ENCODE measurements at regions not wholly inside any gene's neighbourhood (a gene's known extent, or its start where the extent isn't known, plus 50 kb on each side); places are given as distances from the start of the nearest gene placed in this dataset.

- H3K36me3 ChIP-seq (ENCODE audit: control insufficient read depth, insufficient read depth, low read length): no peaks in the 10 kb centered on the region
- H3K27ac ChIP-seq (ENCODE audit: low read depth, low read length): no peak overlapping the region
- peaks cover 10% of the 10 kb centered on the region; the same call in 1 of the 2 replicates for H3K4me1 ChIP-seq (ENCODE audit: control insufficient read depth, insufficient read depth, low read length)
- no peak overlapping the region for H3K4me3 ChIP-seq (ENCODE audit: low read depth, low read length)
- H3K27me3 ChIP-seq (ENCODE audit: control insufficient read depth, insufficient read depth, low read length): no peaks in the 10 kb centered on the region
- no peaks in the 10 kb centered on the region for H3K9me3 ChIP-seq (ENCODE audit: control insufficient read depth, insufficient read depth, low read length)
- no peak overlapping the region for H3K9ac ChIP-seq (ENCODE audit: low read depth, low read length)
These were observed 167.2 kb downstream of the C9orf152 start for GRCh38 chr9:110040788-110041187.

- Histone ChIP-seq H3K9me3 (ENCODE audit: control insufficient read depth, insufficient read depth, low read length) (no peaks in the 10 kb centered on the region), H3K36me3 (ENCODE audit: control insufficient read depth, insufficient read depth, low read length) (no peaks in the 10 kb centered on the region), H3K27me3 (ENCODE audit: control insufficient read depth, insufficient read depth, low read length) (no peaks in the 10 kb centered on the region), H3K4me1 (ENCODE audit: control insufficient read depth, insufficient read depth, low read length) (peaks cover 16% of the 10 kb centered on the region; the same call in 1 of the 2 replicates), H3K9ac (ENCODE audit: low read depth, low read length) (no peak overlapping the region), H3K27ac (ENCODE audit: low read depth, low read length) (no peak overlapping the region), H3K4me3 (ENCODE audit: low read depth, low read length) (no peak overlapping the region)
These were observed 166.5 kb downstream of the C9orf152 start for GRCh38 chr9:110041452-110041851.

DNA sequence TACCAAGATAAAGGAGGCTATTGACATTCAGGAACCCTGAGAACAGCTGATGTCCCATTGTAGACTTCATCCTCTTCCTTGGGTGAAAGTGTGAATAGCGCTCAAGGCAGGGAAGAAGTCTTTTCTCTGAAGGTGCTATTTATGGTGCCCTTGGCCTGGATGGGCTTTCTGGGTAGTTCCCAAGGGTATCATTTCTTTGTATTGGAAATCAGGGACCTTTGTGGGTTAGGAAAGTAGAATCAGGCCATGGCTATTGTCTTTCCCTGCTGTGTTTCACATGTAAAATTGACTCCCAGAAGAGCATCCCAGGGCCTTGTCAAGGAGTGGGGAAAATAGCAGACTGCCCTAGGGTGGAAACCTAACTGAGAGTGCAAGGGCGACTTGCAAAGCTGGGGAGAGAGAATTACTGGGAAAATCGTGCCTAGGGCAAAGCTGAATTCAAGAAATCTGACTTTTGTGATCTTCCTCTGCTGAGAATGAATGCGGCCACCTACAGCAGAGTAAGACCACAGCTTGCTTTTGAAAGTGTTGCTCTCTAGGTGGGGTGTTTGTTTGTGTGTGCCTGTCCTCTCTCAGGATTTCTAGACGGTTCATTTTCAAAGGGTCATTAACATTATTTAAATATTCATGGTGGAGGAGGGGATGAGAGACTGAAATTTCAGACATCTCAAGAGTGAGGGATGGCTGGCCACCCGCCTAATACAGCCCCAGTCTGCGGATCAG is 160.6 kb downstream of the C9orf152 start:
- Histone ChIP-seq H3K4me3 (ENCODE audit: low read depth, low read length) (peak overlapping the region; percentile 74), H3K4me1 (ENCODE audit: control insufficient read depth, insufficient read depth, low read length) (peaks cover 36% of the 10 kb centered on the region), H3K9me3 (ENCODE audit: control insufficient read depth, insufficient read depth, low read length) (no peaks in the 10 kb centered on the region), H3K9ac (ENCODE audit: low read depth, low read length) (peak overlapping the region; percentile 68), H3K36me3 (ENCODE audit: control insufficient read depth, insufficient read depth, low read length) (no peaks in the 10 kb centered on the region), H3K27me3 (ENCODE audit: control insufficient read depth, insufficient read depth, low read length) (peaks cover 16% of the 10 kb centered on the region), H3K27ac (ENCODE audit: low read depth, low read length) (peak overlapping the region; percentile 96)

DNA sequence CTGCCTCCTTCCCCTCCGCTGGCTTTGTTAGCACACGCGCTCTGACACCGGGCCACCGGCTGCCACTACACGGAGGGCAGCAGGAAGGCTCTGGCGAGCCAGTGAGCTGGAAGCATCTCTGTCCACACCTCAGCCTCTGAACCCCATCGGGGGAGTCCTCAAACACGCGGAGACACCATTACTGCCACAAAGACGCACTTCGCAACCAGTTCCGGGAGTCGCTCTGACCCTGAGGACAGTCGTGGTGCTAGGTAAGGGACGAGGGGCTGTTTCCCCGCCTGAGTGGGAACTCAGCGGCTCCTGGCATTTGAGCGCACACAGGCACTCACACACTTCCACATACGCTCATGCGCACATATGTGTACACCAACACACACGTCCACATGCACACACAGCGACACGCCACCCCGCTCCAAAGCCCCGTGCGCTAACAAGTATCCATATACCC is 160.0 kb downstream of the C9orf152 start:
- H3K27me3 ChIP-seq (ENCODE audit: control insufficient read depth, insufficient read depth, low read length): peaks cover 16% of the 10 kb centered on the region
- H3K4me3 ChIP-seq (ENCODE audit: low read depth, low read length): peak overlapping the region; percentile 74
- H3K9me3 ChIP-seq (ENCODE audit: control insufficient read depth, insufficient read depth, low read length): no peaks in the 10 kb centered on the region
- peaks cover 36% of the 10 kb centered on the region for H3K4me1 ChIP-seq (ENCODE audit: control insufficient read depth, insufficient read depth, low read length)
- no peaks in the 10 kb centered on the region for H3K36me3 ChIP-seq (ENCODE audit: control insufficient read depth, insufficient read depth, low read length)
- H3K27ac ChIP-seq (ENCODE audit: low read depth, low read length): peak overlapping the region; percentile 96
- peak overlapping the region; percentile 68 for H3K9ac ChIP-seq (ENCODE audit: low read depth, low read length)

GRCh38 chr9:110048403-110048975 is 159.5 kb downstream of the C9orf152 start:
- peak overlapping the region; percentile 74 for H3K4me3 ChIP-seq (ENCODE audit: low read depth, low read length)

GRCh38 chr9:110048976-110049698 is 158.8 kb downstream of the C9orf152 start:
- H3K4me1 ChIP-seq (ENCODE audit: control insufficient read depth, insufficient read depth, low read length): peaks cover 36% of the 10 kb centered on the region
- peaks cover 16% of the 10 kb centered on the region for H3K27me3 ChIP-seq (ENCODE audit: control insufficient read depth, insufficient read depth, low read length)
- no peaks in the 10 kb centered on the region for H3K9me3 ChIP-seq (ENCODE audit: control insufficient read depth, insufficient read depth, low read length)
- peak overlapping the region; percentile 69 for H3K9ac ChIP-seq (ENCODE audit: low read depth, low read length)
- peak overlapping the region; percentile 74 for H3K4me3 ChIP-seq (ENCODE audit: low read depth, low read length)
- H3K27ac ChIP-seq (ENCODE audit: low read depth, low read length): peak overlapping the region; percentile 17
- no peaks in the 10 kb centered on the region for H3K36me3 ChIP-seq (ENCODE audit: control insufficient read depth, insufficient read depth, low read length)

More at GRCh38 chr9:110048403-110048975, 159.5 kb downstream of the C9orf152 start:
- Histone ChIP-seq H3K9ac (ENCODE audit: low read depth, low read length) (peak overlapping the region; percentile 69), H3K4me1 (ENCODE audit: control insufficient read depth, insufficient read depth, low read length) (peaks cover 36% of the 10 kb centered on the region), H3K27ac (ENCODE audit: low read depth, low read length) (peak overlapping the region; percentile 96), H3K27me3 (ENCODE audit: control insufficient read depth, insufficient read depth, low read length) (peaks cover 16% of the 10 kb centered on the region), H3K36me3 (ENCODE audit: control insufficient read depth, insufficient read depth, low read length) (no peaks in the 10 kb centered on the region), H3K9me3 (ENCODE audit: control insufficient read depth, insufficient read depth, low read length) (no peaks in the 10 kb centered on the region)

- Histone ChIP-seq H3K9me3 (ENCODE audit: control insufficient read depth, insufficient read depth, low read length) (no peaks in the 10 kb centered on the region), H3K27ac (ENCODE audit: low read depth, low read length) (peak overlapping the region; percentile 17), H3K36me3 (ENCODE audit: control insufficient read depth, insufficient read depth, low read length) (no peaks in the 10 kb centered on the region), H3K27me3 (ENCODE audit: control insufficient read depth, insufficient read depth, low read length) (peaks cover 16% of the 10 kb centered on the region), H3K4me3 (ENCODE audit: low read depth, low read length) (peak overlapping the region; percentile 74), H3K9ac (ENCODE audit: low read depth, low read length) (peak overlapping the region; percentile 69), H3K4me1 (ENCODE audit: control insufficient read depth, insufficient read depth, low read length) (peaks cover 33% of the 10 kb centered on the region)
These were observed 158.1 kb downstream of the C9orf152 start for GRCh38 chr9:110049699-110050450.

DNA sequence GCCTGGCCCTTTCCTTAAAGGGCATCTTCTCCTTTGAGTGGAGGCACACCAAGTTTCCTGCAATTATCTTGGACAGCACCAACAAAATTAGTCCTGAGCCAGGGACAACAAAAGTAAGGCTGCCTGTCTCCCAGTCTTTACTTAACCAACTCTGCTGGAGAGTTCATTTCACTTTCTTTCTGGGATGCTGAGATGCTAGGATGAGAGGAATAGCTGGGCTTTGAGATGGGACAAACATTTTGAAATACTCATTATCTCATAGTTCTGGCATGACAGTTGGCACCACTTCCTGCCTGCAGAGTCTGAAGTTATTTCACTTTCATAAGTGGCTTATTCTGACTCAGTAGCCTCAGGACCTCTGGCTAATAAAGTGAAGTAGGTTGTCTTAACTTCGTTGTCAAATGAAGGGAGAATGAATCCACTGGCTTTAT is 157.0 kb downstream of the C9orf152 start:
- Histone ChIP-seq H3K9ac (ENCODE audit: low read depth, low read length) (no peak overlapping the region), H3K9me3 (ENCODE audit: control insufficient read depth, insufficient read depth, low read length) (no peaks in the 10 kb centered on the region), H3K4me1 (ENCODE audit: control insufficient read depth, insufficient read depth, low read length) (peaks cover 24% of the 10 kb centered on the region), H3K27me3 (ENCODE audit: control insufficient read depth, insufficient read depth, low read length) (peaks cover 16% of the 10 kb centered on the region), H3K36me3 (ENCODE audit: control insufficient read depth, insufficient read depth, low read length) (no peaks in the 10 kb centered on the region), H3K27ac (ENCODE audit: low read depth, low read length) (no peak overlapping the region), H3K4me3 (ENCODE audit: low read depth, low read length) (no peak overlapping the region)

- no peak overlapping the region for H3K9ac ChIP-seq (ENCODE audit: low read depth, low read length)
These were observed 151.9 kb downstream of the C9orf152 start for GRCh38 chr9:110056062-110056461.

GRCh38 chr9:110058304-110058953 is 149.5 kb downstream of the C9orf152 start:
- no peak overlapping the region for H3K9ac ChIP-seq (ENCODE audit: low read depth, low read length)
- no peak overlapping the region for H3K4me3 ChIP-seq (ENCODE audit: low read depth, low read length)
- peaks cover 11% of the 10 kb centered on the region for H3K4me1 ChIP-seq (ENCODE audit: control insufficient read depth, insufficient read depth, low read length)
- H3K36me3 ChIP-seq (ENCODE audit: control insufficient read depth, insufficient read depth, low read length): no peaks in the 10 kb centered on the region
- no peak overlapping the region for H3K27ac ChIP-seq (ENCODE audit: low read depth, low read length)
- H3K9me3 ChIP-seq (ENCODE audit: control insufficient read depth, insufficient read depth, low read length): no peaks in the 10 kb centered on the region
- H3K27me3 ChIP-seq (ENCODE audit: control insufficient read depth, insufficient read depth, low read length): no peaks in the 10 kb centered on the region

More at GRCh38 chr9:110056062-110056461, 151.9 kb downstream of the C9orf152 start:
- H3K27ac ChIP-seq (ENCODE audit: low read depth, low read length): no peak overlapping the region
- H3K9me3 ChIP-seq (ENCODE audit: control insufficient read depth, insufficient read depth, low read length): no peaks in the 10 kb centered on the region
- H3K4me3 ChIP-seq (ENCODE audit: low read depth, low read length): no peak overlapping the region
- H3K36me3 ChIP-seq (ENCODE audit: control insufficient read depth, insufficient read depth, low read length): no peaks in the 10 kb centered on the region
- peaks cover 11% of the 10 kb centered on the region for H3K4me1 ChIP-seq (ENCODE audit: control insufficient read depth, insufficient read depth, low read length)
- H3K27me3 ChIP-seq (ENCODE audit: control insufficient read depth, insufficient read depth, low read length): no peaks in the 10 kb centered on the region

Measured in HUES48 (cell line).